Nephron progenitor cell (in vitro differentiated cells): ENCODE measurements at regions not wholly inside any gene's neighbourhood (a gene's known extent, or its start where the extent isn't known, plus 50 kb on each side); places are given as distances from the start of the nearest gene placed in this dataset.

ENCODE experiments used
- DNase-seq: peaks from one replicate; pipeline ENCODE4 v3.0.0; 2021
- H3K27ac Mint-ChIP-seq: 2 replicates; pipeline ENCODE4 v1.8.0; 2021; ENCODE audit warnings: mild to moderate bottlenecking, moderate library complexity, mixed read lengths
- H3K27me3 Mint-ChIP-seq: 2 replicates; pipeline ENCODE4 v1.8.0; 2021; ENCODE audit warnings: mild to moderate bottlenecking, low read depth, mixed read lengths; ENCODE audit not compliant: poor library complexity
- H3K36me3 Mint-ChIP-seq: 2 replicates; pipeline ENCODE4 v1.8.0; 2021; ENCODE audit warnings: low read depth, mixed read lengths
- H3K4me1 Mint-ChIP-seq: 2 replicates; pipeline ENCODE4 v1.8.0; 2021; ENCODE audit warnings: mixed read lengths
- H3K4me3 Mint-ChIP-seq: 2 replicates; pipeline ENCODE4 v1.8.0; 2021; ENCODE audit warnings: mild to moderate bottlenecking, moderate library complexity, mixed read lengths
- H3K9me3 Mint-ChIP-seq: 2 replicates; pipeline ENCODE4 v1.8.0; 2021; ENCODE audit warnings: mild to moderate bottlenecking, moderate library complexity, mixed read lengths
- CTCF ChIP-seq: fragments of 200-600 bp; sonication (generic); IDR thresholded peaks from 2 replicates; pipeline ENCODE4 v1.5.0; 2021; ENCODE audit warnings: antibody characterized with exemption

GRCh38 chr1:59159557-59160203 lies 137.2 kb upstream of the FGGY start:
- no peak for DNase-seq
- Mint-ChIP-seq H3K9me3 (peaks cover 29% of the 10 kb centered on the region), H3K4me3 (no peak overlapping the region), H3K36me3 (peaks cover 10% of the 10 kb centered on the region), H3K4me1 (peaks cover 21% of the 10 kb centered on the region), H3K27ac (no peak overlapping the region), H3K27me3 (peaks cover 4% of the 10 kb centered on the region)
- no peak for TF ChIP-seq CTCF

GRCh38 chr1:59161136-59161535 lies 135.8 kb upstream of the FGGY start:
- no peak for TF ChIP-seq CTCF
- H3K9me3 Mint-ChIP-seq, result peaks cover 37% of the 10 kb centered on the region
- peaks cover 13% of the 10 kb centered on the region for H3K4me1 Mint-ChIP-seq
- peaks cover 10% of the 10 kb centered on the region for H3K36me3 Mint-ChIP-seq
- H3K4me3 Mint-ChIP-seq, result no peak overlapping the region
- H3K27me3 Mint-ChIP-seq, result peaks cover 4% of the 10 kb centered on the region
- DNase-seq, result no peak
- no peak overlapping the region for H3K27ac Mint-ChIP-seq

- no peak overlapping the region for H3K4me3 Mint-ChIP-seq
These were observed 134.2 kb upstream of the FGGY start for GRCh38 chr1:59162665-59163064.

GRCh38 chr1:59163268-59164092 lies 133.4 kb upstream of the FGGY start:
- peaks cover 4% of the 10 kb centered on the region for H3K27me3 Mint-ChIP-seq
- no peak overlapping the region for H3K27ac Mint-ChIP-seq

More at GRCh38 chr1:59162665-59163064, 134.2 kb upstream of the FGGY start:
- no peak for TF ChIP-seq CTCF
- DNase-seq, result no peak
- Mint-ChIP-seq H3K9me3 (peaks cover 45% of the 10 kb centered on the region), H3K27me3 (peaks cover 4% of the 10 kb centered on the region), H3K36me3 (peaks cover 10% of the 10 kb centered on the region), H3K27ac (no peak overlapping the region), H3K4me1 (no peaks in the 10 kb centered on the region)

GRCh38 chr1:59164371-59164770 lies 132.5 kb upstream of the FGGY start:
- TF ChIP-seq CTCF, result no peak
- Mint-ChIP-seq H3K27me3 (peaks cover 4% of the 10 kb centered on the region), H3K4me3 (no peak overlapping the region), H3K9me3 (peaks cover 31% of the 10 kb centered on the region), H3K27ac (no peak overlapping the region), H3K36me3 (no peaks in the 10 kb centered on the region), H3K4me1 (no peaks in the 10 kb centered on the region)
- DNase-seq, result no peak

More at GRCh38 chr1:59163268-59164092, 133.4 kb upstream of the FGGY start:
- Mint-ChIP-seq H3K4me1 (no peaks in the 10 kb centered on the region), H3K4me3 (no peak overlapping the region), H3K36me3 (peaks cover 6% of the 10 kb centered on the region), H3K9me3 (peaks cover 40% of the 10 kb centered on the region)
- no peak for TF ChIP-seq CTCF
- no peak for DNase-seq
